ENCODE measurements at regions not wholly inside any gene's neighbourhood (a gene's known extent, or its start where the extent isn't known, plus 50 kb on each side); places are given as distances from the start of the nearest gene placed in this dataset.

DNA sequence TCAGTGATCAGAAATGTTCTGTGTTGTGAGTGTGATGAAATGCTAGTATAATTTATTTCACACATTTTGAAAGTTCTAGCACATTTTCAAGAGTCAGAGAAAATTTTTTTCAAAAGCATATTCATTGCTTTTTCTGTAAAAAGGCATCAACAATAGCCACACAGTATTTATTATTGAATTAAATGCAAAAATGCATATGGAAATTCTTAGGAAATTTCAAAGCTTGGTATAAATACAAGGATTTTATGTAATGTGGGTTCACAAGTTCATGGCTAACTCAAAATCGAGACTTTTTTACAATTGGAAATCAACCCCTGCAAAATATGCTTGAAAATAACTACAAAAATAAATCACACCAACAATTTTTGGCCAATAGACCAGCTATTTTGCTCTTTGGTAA is 302.0 kb upstream of the ECI2 start:
- Histone ChIP-seq H2BK5ac (ENCODE audit: low read depth, low read length, poor library complexity) (no peak overlapping the region), H3K4me1 (ENCODE audit: control insufficient read depth in 1 of 2, insufficient read depth in 2 of 2, low read length in 2 of 2) (peaks cover 2% of the 10 kb centered on the region in 2 experiments), H3K9ac (ENCODE audit: low read length) (no peak overlapping the region), H2AK5ac (ENCODE audit: low read length) (no peak overlapping the region), H2BK120ac (ENCODE audit: insufficient read depth, low read length, poor library complexity) (no peak overlapping the region), H3K4ac (ENCODE audit: low read depth, low read length) (no peak overlapping the region), H3K27me3 (ENCODE audit: insufficient read depth, low read length) (no peaks in the 10 kb centered on the region), H3K79me1 (ENCODE audit: low read length) (peaks cover 4% of the 10 kb centered on the region), H3K36me3 (ENCODE audit: control insufficient read depth in 1 of 2, insufficient read depth in 2 of 2, low read length in 2 of 2) (no peaks in the 10 kb centered on the region), H2BK12ac (ENCODE audit: low read length) (no peak overlapping the region), H3K27ac (ENCODE audit: low read depth, low read length) (no peak overlapping the region), H3K4me3 (ENCODE audit: low read depth, low read length) (no peak overlapping the region), H4K12ac (ENCODE audit: low read depth, low read length) (no peak overlapping the region), H3K14ac (ENCODE audit: low read length) (no peak overlapping the region), H3K4me2 (ENCODE audit: low read length) (no peak overlapping the region), H4K91ac (ENCODE audit: low read depth, low read length) (peak overlapping the region; percentile 28), H4K8ac (ENCODE audit: low read depth, low read length) (no peak overlapping the region), H3K23ac (ENCODE audit: low read length) (no peak overlapping the region), H3K18ac (ENCODE audit: low read length) (no peak overlapping the region), H3K79me2 (ENCODE audit: control insufficient read depth, insufficient read depth, low read length, poor library complexity) (peaks cover 2% of the 10 kb centered on the region), H3K9me3 (ENCODE audit: insufficient read depth, low read depth, low read length) (no peaks in the 10 kb centered on the region), H2AFZ (ENCODE audit: insufficient read depth, low read length, poor library complexity) (no peak overlapping the region)
- WGBS (ENCODE audit: extremely low coverage, insufficient coverage, insufficient read length): no CpG with 5 or more reads among the region's 1 CpG
- no peak for DNase-seq

DNA sequence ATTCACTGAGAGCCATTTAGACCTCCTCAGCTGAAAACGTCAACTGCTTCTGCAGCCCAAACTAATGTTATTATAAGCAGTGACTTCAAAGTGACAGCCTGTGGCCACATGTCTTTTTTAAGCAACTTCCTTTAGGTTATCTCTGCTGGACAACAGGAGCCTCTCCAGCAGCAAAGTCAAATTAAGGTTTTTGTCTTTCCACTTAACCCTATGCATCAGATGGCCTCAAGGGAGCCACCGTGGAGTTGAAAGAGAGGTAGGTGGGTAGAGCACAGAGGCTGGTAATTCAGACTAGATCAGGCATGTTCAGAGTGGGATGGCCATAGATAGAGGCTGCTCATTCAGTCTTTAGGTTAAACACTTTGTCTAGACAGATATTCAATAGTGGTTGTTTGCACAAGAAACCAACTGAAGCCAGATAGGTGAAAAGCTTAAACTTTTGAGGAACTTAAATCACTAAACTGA is 300.6 kb upstream of the ECI2 start:
- DNase-seq: no peak
- Histone ChIP-seq H4K91ac (ENCODE audit: low read depth, low read length) (no peak overlapping the region), H3K14ac (ENCODE audit: low read length) (no peak overlapping the region), H2BK5ac (ENCODE audit: low read depth, low read length, poor library complexity) (no peak overlapping the region), H2AK5ac (ENCODE audit: low read length) (no peak overlapping the region), H2BK120ac (ENCODE audit: insufficient read depth, low read length, poor library complexity) (no peak overlapping the region), H4K12ac (ENCODE audit: low read depth, low read length) (no peak overlapping the region), H3K18ac (ENCODE audit: low read length) (no peak overlapping the region), H2AFZ (ENCODE audit: insufficient read depth, low read length, poor library complexity) (no peak overlapping the region), H3K36me3 (ENCODE audit: control insufficient read depth in 1 of 2, insufficient read depth in 2 of 2, low read length in 2 of 2) (no peaks in the 10 kb centered on the region), H3K27ac (ENCODE audit: low read depth, low read length) (no peak overlapping the region), H3K27me3 (ENCODE audit: insufficient read depth, low read length) (no peaks in the 10 kb centered on the region), H3K79me2 (ENCODE audit: control insufficient read depth, insufficient read depth, low read length, poor library complexity) (peaks cover 2% of the 10 kb centered on the region), H3K4me3 (ENCODE audit: low read depth, low read length) (no peak overlapping the region), H3K23ac (ENCODE audit: low read length) (no peak overlapping the region), H4K8ac (ENCODE audit: low read depth, low read length) (no peak overlapping the region), H3K4me2 (ENCODE audit: low read length) (no peak overlapping the region), H3K79me1 (ENCODE audit: low read length) (peaks cover 4% of the 10 kb centered on the region), H3K4me1 (ENCODE audit: control insufficient read depth in 1 of 2, insufficient read depth in 2 of 2, low read length in 2 of 2) (peaks cover 2% of the 10 kb centered on the region in 2 experiments), H3K9ac (ENCODE audit: low read length) (no peak overlapping the region), H2BK12ac (ENCODE audit: low read length) (no peak overlapping the region), H3K9me3 (ENCODE audit: insufficient read depth, low read depth, low read length) (no peaks in the 10 kb centered on the region), H3K4ac (ENCODE audit: low read depth, low read length) (no peak overlapping the region)
- no CpG with 5 or more reads among the region's 2 CpGs for WGBS (ENCODE audit: extremely low coverage, insufficient coverage, insufficient read length)

DNA sequence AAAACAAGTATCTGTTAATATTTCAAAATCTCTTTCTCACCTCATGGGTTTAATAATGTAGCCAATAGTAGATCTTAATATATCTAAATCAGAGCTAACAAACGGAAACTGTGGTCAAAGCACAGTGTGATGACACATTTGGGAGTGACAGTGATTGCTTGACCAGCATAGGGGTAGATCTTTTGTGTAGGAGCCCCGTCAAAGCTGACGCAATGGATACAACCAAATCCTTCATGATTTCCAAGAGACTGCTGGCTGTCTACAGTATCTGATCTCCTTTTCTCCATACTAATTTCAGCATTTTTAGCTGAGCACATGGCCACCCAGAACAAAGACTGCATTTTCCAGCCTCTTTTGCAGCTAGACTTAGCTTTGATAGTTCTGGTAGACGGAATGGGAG is 299.3 kb upstream of the ECI2 start:
- no peak overlapping the region for H2AK5ac ChIP-seq (ENCODE audit: low read length)
- peak overlapping the region; percentile 0 for H4K91ac ChIP-seq (ENCODE audit: low read depth, low read length)
- no peak overlapping the region for H3K23ac ChIP-seq (ENCODE audit: low read length)
- no peak overlapping the region for H3K4ac ChIP-seq (ENCODE audit: low read depth, low read length)
- WGBS (ENCODE audit: extremely low coverage, insufficient coverage, insufficient read length): no CpG with 5 or more reads among the region's 4 CpGs
- H3K36me3 ChIP-seq (ENCODE audit: control insufficient read depth in 1 of 2, insufficient read depth in 2 of 2, low read length in 2 of 2): no peaks in the 10 kb centered on the region
- peaks cover 2% of the 10 kb centered on the region in 2 experiments for H3K4me1 ChIP-seq (ENCODE audit: control insufficient read depth in 1 of 2, insufficient read depth in 2 of 2, low read length in 2 of 2)
- H3K79me1 ChIP-seq (ENCODE audit: low read length): peaks cover 4% of the 10 kb centered on the region
- H3K18ac ChIP-seq (ENCODE audit: low read length): no peak overlapping the region
- H4K12ac ChIP-seq (ENCODE audit: low read depth, low read length): no peak overlapping the region
- H3K27me3 ChIP-seq (ENCODE audit: insufficient read depth, low read length): no peaks in the 10 kb centered on the region
- H3K9ac ChIP-seq (ENCODE audit: low read length): no peak overlapping the region
- peak; percentile 77 to 86 for DNase-seq
- no peak overlapping the region for H3K4me2 ChIP-seq (ENCODE audit: low read length)
- H4K8ac ChIP-seq (ENCODE audit: low read depth, low read length): no peak overlapping the region
- no peak overlapping the region for H2BK120ac ChIP-seq (ENCODE audit: insufficient read depth, low read length, poor library complexity)
- no peak overlapping the region for H2BK12ac ChIP-seq (ENCODE audit: low read length)
- no peak overlapping the region for H2BK5ac ChIP-seq (ENCODE audit: low read depth, low read length, poor library complexity)
- no peak overlapping the region for H3K27ac ChIP-seq (ENCODE audit: low read depth, low read length)
- H3K4me3 ChIP-seq (ENCODE audit: low read depth, low read length): no peak overlapping the region
- H2AFZ ChIP-seq (ENCODE audit: insufficient read depth, low read length, poor library complexity): no peak overlapping the region
- no peak overlapping the region for H3K14ac ChIP-seq (ENCODE audit: low read length)
- H3K79me2 ChIP-seq (ENCODE audit: control insufficient read depth, insufficient read depth, low read length, poor library complexity): peaks cover 2% of the 10 kb centered on the region
- peaks cover 1% of the 10 kb centered on the region for H3K9me3 ChIP-seq (ENCODE audit: insufficient read depth, low read depth, low read length)

DNA sequence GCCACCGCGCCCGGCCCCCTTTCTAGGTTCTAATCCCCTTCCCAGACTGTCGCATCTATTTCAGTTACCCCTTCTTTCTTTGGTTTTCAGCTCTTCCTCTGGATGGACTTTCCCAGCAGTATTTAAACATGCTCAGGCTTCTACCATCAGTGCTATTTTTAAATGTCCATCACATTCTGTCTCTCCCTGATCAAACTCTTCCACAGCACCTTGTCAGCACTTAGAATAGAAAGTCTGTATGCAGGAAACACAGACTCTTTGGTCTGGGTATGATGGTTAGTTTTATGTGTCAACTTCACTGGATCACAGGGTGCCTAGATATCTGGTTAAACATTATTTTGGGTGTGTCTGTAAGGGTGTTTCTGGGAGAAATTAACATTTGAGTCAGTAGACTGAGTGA is 297.8 kb upstream of the ECI2 start:
- peaks cover 2% of the 10 kb centered on the region in 2 experiments for H3K4me1 ChIP-seq (ENCODE audit: control insufficient read depth in 1 of 2, insufficient read depth in 2 of 2, low read length in 2 of 2)
- no peak overlapping the region for H2BK12ac ChIP-seq (ENCODE audit: low read length)
- H3K23ac ChIP-seq (ENCODE audit: low read length): no peak overlapping the region
- H3K79me2 ChIP-seq (ENCODE audit: control insufficient read depth, insufficient read depth, low read length, poor library complexity): peaks cover 2% of the 10 kb centered on the region
- WGBS (ENCODE audit: extremely low coverage, insufficient coverage, insufficient read length): no CpG with 5 or more reads among the region's 4 CpGs
- peaks cover 1% of the 10 kb centered on the region for H3K9me3 ChIP-seq (ENCODE audit: insufficient read depth, low read depth, low read length)
- H2AFZ ChIP-seq (ENCODE audit: insufficient read depth, low read length, poor library complexity): no peak overlapping the region
- peaks cover 4% of the 10 kb centered on the region for H3K79me1 ChIP-seq (ENCODE audit: low read length)
- no peak for DNase-seq
- H4K12ac ChIP-seq (ENCODE audit: low read depth, low read length): no peak overlapping the region
- H3K4me2 ChIP-seq (ENCODE audit: low read length): no peak overlapping the region
- no peaks in the 10 kb centered on the region for H3K36me3 ChIP-seq (ENCODE audit: control insufficient read depth in 1 of 2, insufficient read depth in 2 of 2, low read length in 2 of 2)
- no peak overlapping the region for H4K8ac ChIP-seq (ENCODE audit: low read depth, low read length)
- no peak overlapping the region for H4K91ac ChIP-seq (ENCODE audit: low read depth, low read length)
- no peak overlapping the region for H3K4ac ChIP-seq (ENCODE audit: low read depth, low read length)
- H3K4me3 ChIP-seq (ENCODE audit: low read depth, low read length): no peak overlapping the region
- no peak overlapping the region for H2BK120ac ChIP-seq (ENCODE audit: insufficient read depth, low read length, poor library complexity)
- H3K27me3 ChIP-seq (ENCODE audit: insufficient read depth, low read length): no peaks in the 10 kb centered on the region
- H3K9ac ChIP-seq (ENCODE audit: low read length): no peak overlapping the region
- H2BK5ac ChIP-seq (ENCODE audit: low read depth, low read length, poor library complexity): no peak overlapping the region
- no peak overlapping the region for H3K14ac ChIP-seq (ENCODE audit: low read length)
- H3K18ac ChIP-seq (ENCODE audit: low read length): no peak overlapping the region
- no peak overlapping the region for H2AK5ac ChIP-seq (ENCODE audit: low read length)
- no peak overlapping the region for H3K27ac ChIP-seq (ENCODE audit: low read depth, low read length)
